Coronary artery (tissue), 2 donors: ENCODE measurements at regions not wholly inside any gene's neighbourhood (a gene's known extent, or its start where the extent isn't known, plus 50 kb on each side); places are given as distances from the start of the nearest gene placed in this dataset.

Experiments
- DNase-seq: peaks from one replicate; pipeline ENCODE4 v3.0.0-alpha.2; 2017; ENCODE audit warnings: low spot score
- H3K27ac ChIP-seq, 2 donors: fragments of 200-600 bp; sonication (generic); one replicate each; pipeline ENCODE4 v1.5.1; 2016 to 2019
- H3K4me3 ChIP-seq: fragments of 200-600 bp; sonication (generic); 2 replicates; pipeline ENCODE4 v1.5.1; 2016; ENCODE audit warnings: mild to moderate bottlenecking, moderate library complexity
- TF ChIP-seq, protein P1 (sequence below): fragments of 200-600 bp; sonication (generic); IDR thresholded peaks from one replicate; pipeline ENCODE4 v1.5.1; 2019; ENCODE audit warnings: antibody characterized with exemption

GRCh38 chr9:118083161-118083560, 379.0 kb downstream of the TLR4 start:
- no peak for DNase-seq
- TF ChIP-seq, protein P1, sequence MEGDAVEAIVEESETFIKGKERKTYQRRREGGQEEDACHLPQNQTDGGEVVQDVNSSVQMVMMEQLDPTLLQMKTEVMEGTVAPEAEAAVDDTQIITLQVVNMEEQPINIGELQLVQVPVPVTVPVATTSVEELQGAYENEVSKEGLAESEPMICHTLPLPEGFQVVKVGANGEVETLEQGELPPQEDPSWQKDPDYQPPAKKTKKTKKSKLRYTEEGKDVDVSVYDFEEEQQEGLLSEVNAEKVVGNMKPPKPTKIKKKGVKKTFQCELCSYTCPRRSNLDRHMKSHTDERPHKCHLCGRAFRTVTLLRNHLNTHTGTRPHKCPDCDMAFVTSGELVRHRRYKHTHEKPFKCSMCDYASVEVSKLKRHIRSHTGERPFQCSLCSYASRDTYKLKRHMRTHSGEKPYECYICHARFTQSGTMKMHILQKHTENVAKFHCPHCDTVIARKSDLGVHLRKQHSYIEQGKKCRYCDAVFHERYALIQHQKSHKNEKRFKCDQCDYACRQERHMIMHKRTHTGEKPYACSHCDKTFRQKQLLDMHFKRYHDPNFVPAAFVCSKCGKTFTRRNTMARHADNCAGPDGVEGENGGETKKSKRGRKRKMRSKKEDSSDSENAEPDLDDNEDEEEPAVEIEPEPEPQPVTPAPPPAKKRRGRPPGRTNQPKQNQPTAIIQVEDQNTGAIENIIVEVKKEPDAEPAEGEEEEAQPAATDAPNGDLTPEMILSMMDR = no peak
- H3K4me3 ChIP-seq = no peak overlapping the region
- H3K27ac ChIP-seq = no peak overlapping the region

- TF ChIP-seq, protein P1 = no peak
- no peak for DNase-seq
- Histone ChIP-seq H3K27ac (no peak overlapping the region), H3K4me3 (no peak overlapping the region)
These were observed 383.9 kb downstream of the TLR4 start for GRCh38 chr9:118088090-118088489.

DNA sequence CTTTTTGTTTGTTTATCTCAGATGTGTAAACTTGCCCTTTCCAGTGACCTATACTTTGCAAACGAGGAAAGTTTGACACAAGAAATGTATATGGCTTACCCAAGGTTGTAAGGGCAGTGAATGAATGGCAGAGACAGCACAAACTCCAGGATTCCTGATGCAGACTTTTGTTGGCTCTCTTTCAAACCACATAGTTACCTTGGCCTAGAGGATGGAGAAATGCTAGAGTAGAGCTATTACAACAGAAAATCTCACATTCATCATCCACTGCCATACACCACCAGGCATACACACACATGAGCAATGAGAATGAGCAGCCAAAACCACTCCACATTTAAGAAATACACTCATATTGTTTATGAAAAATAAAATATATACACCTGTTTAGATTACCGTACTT, 387.0 kb downstream of the TLR4 start:
- H3K27ac ChIP-seq = no peak overlapping the region
- H3K4me3 ChIP-seq = no peak overlapping the region
- no peak for DNase-seq
- TF ChIP-seq, protein P1 = no peak

GRCh38 chr9:118091711-118092500, 387.7 kb downstream of the TLR4 start:
- no peak overlapping the region for H3K4me3 ChIP-seq
- no peak for DNase-seq
- H3K27ac ChIP-seq = no peak overlapping the region
- TF ChIP-seq, protein P1 = no peak

DNA sequence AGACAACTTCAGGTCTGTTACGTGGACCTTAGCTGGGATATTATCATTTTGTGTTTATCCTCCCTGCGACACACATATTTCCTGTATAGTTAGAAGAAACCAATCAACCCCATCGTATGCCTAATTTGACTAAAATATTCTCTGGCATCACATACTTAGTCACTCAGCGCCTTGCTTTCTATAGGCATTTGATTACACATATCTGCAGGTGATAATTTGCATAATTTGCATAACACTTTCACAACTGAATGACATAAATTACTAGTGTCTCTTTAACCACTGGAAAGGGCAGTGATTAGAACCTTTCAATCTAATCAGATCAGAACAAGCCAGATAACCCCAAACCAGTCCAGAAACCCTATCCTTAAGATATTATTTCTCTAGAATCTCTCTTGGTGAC, 390.2 kb downstream of the TLR4 start:
- TF ChIP-seq, protein P1 = no peak
- DNase-seq = no peak
- Histone ChIP-seq H3K4me3 (no peak overlapping the region), H3K27ac (no peak overlapping the region)

DNA sequence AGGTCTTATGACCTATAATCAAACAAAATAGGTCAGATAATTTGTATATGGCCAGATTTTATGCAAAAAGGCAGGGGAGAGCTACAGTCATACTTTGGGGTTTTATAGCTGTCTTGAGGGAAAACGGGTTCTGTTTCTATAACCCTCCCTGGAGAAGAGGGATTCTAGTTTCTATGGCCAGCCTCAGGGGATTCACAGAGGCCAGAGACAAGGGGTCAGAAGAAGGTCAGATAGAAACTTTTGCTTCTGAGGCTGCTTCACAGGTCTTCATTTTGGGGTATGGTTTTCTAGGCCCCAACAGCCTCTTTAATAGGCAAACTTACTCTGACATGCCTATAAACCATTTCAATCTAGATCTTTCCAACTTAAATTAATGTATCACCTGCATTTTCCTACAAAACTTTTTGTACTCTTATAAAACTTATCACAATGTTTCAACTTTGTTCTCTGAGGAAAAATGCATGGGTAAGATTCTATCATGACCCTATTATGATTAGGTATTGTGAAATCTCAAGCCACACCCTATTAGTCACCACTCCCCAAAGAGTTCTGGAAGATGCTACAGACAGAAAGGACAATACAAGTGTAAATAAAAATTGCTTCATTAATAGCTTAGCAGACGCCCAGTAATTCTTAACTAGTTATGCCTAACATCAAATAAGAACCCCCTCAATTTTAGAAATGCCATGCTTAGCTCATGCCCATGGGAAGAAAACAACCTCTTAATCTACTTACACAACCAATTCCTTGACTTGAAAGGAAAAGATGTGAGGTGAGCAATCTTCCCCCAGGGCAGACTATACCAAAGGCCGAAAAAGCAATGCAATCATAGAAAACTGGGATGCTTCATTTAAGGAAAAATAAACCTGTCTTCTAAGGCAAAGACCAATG, 396.6 kb downstream of the TLR4 start:
- Histone ChIP-seq H3K4me3 (no peak overlapping the region), H3K27ac (no peak overlapping the region)

More for the DNA sequence above, 396.6 kb downstream of the TLR4 start:
- TF ChIP-seq, protein P1 = no peak
- DNase-seq = no peak
